GM23338 (cell line): ENCODE measurements at regions not wholly inside any gene's neighbourhood (a gene's known extent, or its start where the extent isn't known, plus 50 kb on each side); places are given as distances from the start of the nearest gene placed in this dataset.

Experiments
- ATAC-seq: fragments of 200-7000 bp; cut with Tn5 transposase; 3 replicates; pipeline ENCODE4 v1.9.1; 2020
- DNase-seq: peaks from one replicate; pipeline ENCODE4 v3.0.0-alpha.2; 2015; ENCODE audit warnings: low spot score
- H2AFZ ChIP-seq: fragments of 200-600 bp; sonication (generic); 2 replicates; pipeline ENCODE4 v1.8.0; 2016; ENCODE audit warnings: antibody characterized with exemption, mild to moderate bottlenecking, moderate library complexity
- H3F3A ChIP-seq: fragments of 200-600 bp; sonication (generic); replicated peaks from 2 replicates; pipeline ENCODE4 v1.8.0; 2017; ENCODE audit warnings: antibody characterized with exemption, mixed run types, low read depth
- H3K27ac ChIP-seq: fragments of 200-600 bp; sonication (generic); 2 replicates; pipeline ENCODE4 v1.6.1; 2016; ENCODE audit warnings: low read depth
- H3K27me3 ChIP-seq: fragments of 200-600 bp; sonication (generic); 2 replicates; pipeline ENCODE4 v1.8.0; 2016; ENCODE audit warnings: mild to moderate bottlenecking, mixed run types, moderate library complexity; ENCODE audit not compliant: insufficient read depth
- H3K36me3 ChIP-seq: fragments of 200-600 bp; sonication (generic); 2 replicates; pipeline ENCODE4 v1.8.0; 2016; ENCODE audit warnings: mild to moderate bottlenecking; ENCODE audit not compliant: insufficient read depth
- H3K4me1 ChIP-seq: fragments of 200-600 bp; sonication (generic); 2 replicates; pipeline ENCODE4 v1.8.0; 2016; ENCODE audit warnings: mild to moderate bottlenecking, moderate library complexity; ENCODE audit not compliant: insufficient read depth
- H3K4me2 ChIP-seq: fragments of 200-600 bp; sonication (generic); 2 replicates; pipeline ENCODE4 v1.7.1; 2017; ENCODE audit warnings: mixed run types
- H3K4me3 ChIP-seq: fragments of 200-600 bp; sonication (generic); 2 replicates; pipeline ENCODE4 v1.6.1; 2016; ENCODE audit warnings: mixed run types
- H3K79me2 ChIP-seq: fragments of 200-600 bp; sonication (generic); replicated peaks from 2 replicates; pipeline ENCODE4 v1.8.0; 2017; ENCODE audit warnings: mild to moderate bottlenecking; ENCODE audit not compliant: insufficient read depth
- H3K9me2 ChIP-seq: fragments of 200-600 bp; sonication (generic); 2 replicates; pipeline ENCODE4 v1.8.0; 2017; ENCODE audit not compliant: insufficient read depth
- H4K20me1 ChIP-seq: fragments of 200-600 bp; sonication (generic); replicated peaks from 2 replicates; pipeline ENCODE4 v1.8.0; 2017; ENCODE audit warnings: mild to moderate bottlenecking; ENCODE audit not compliant: insufficient read depth
- H3K27ac Mint-ChIP-seq: 2 replicates; pipeline ENCODE4 v1.8.0; 2020; ENCODE audit warnings: inconsistent platforms, mild to moderate bottlenecking, moderate library complexity, mixed read lengths
- H3K27me3 Mint-ChIP-seq: 3 replicates; pipeline ENCODE4 v1.8.0; 2022; ENCODE audit warnings: low read depth, mild to moderate bottlenecking, moderate library complexity, mixed read lengths, inconsistent platforms; ENCODE audit not compliant: insufficient read depth, poor library complexity
- H3K36me3 Mint-ChIP-seq: 3 replicates; pipeline ENCODE4 v1.8.0; 2021; ENCODE audit warnings: low read depth, mild to moderate bottlenecking, inconsistent platforms, moderate library complexity, mixed read lengths
- H3K4me1 Mint-ChIP-seq: 3 replicates; pipeline ENCODE4 v1.8.0; 2020; ENCODE audit warnings: mild to moderate bottlenecking, inconsistent platforms, mixed read lengths
- H3K4me3 Mint-ChIP-seq: 3 replicates; pipeline ENCODE4 v1.8.0; 2021; ENCODE audit warnings: moderate library complexity, mild to moderate bottlenecking, inconsistent platforms, mixed read lengths
- H3K9me3 Mint-ChIP-seq: 3 replicates; pipeline ENCODE4 v1.8.0; 2020; ENCODE audit warnings: moderate library complexity, mild to moderate bottlenecking, inconsistent platforms, mixed read lengths
- CREB1 ChIP-seq: fragments of 250-450 bp; sonication (Bioruptor Pico); IDR thresholded peaks from 2 replicates; pipeline ENCODE4 v1.5.0; 2020; ENCODE audit warnings: low read depth, mild to moderate bottlenecking, moderate library complexity
- EZH2 ChIP-seq: fragments of 200-600 bp; sonication (generic); IDR thresholded peaks from one replicate; pipeline ENCODE4 v1.8.0; 2017; ENCODE audit warnings: antibody characterized with exemption, mild to moderate bottlenecking, low read depth; ENCODE audit not compliant: unreplicated experiment
- EZH2phosphoT487 ChIP-seq: fragments of 200-600 bp; sonication (generic); IDR thresholded peaks from one replicate; pipeline ENCODE4 v1.8.1; 2018; ENCODE audit warnings: antibody characterized with exemption; ENCODE audit not compliant: unreplicated experiment
- JUNB ChIP-seq: IDR thresholded peaks from one replicate; pipeline ENCODE4 v1.6.1; 2016; ENCODE audit warnings: antibody characterized with exemption; ENCODE audit not compliant: unreplicated experiment
- NANOG ChIP-seq: IDR thresholded peaks from 2 replicates; pipeline ENCODE4 v1.6.1; 2016; ENCODE audit warnings: antibody characterized with exemption, borderline replicate concordance
- POLR2AphosphoS5 ChIP-seq: IDR thresholded peaks from 2 replicates; pipeline ENCODE4 v1.6.1; 2016; ENCODE audit warnings: antibody characterized with exemption, low read depth
- REST ChIP-seq: IDR thresholded peaks from one replicate; pipeline ENCODE4 v1.6.1; 2018; ENCODE audit warnings: antibody characterized with exemption; ENCODE audit not compliant: unreplicated experiment
- STAT1 ChIP-seq: IDR thresholded peaks from one replicate; pipeline ENCODE4 v1.6.1; 2016; ENCODE audit warnings: antibody characterized with exemption; ENCODE audit not compliant: unreplicated experiment
- ZNF114 ChIP-seq: fragments of 250-450 bp; sonication (Bioruptor Pico); IDR thresholded peaks from 2 replicates; pipeline ENCODE4 v1.5.0; 2020; ENCODE audit warnings: mild to moderate bottlenecking, moderate library complexity
- ZNF331 ChIP-seq: fragments of 250-450 bp; sonication (Bioruptor Pico); IDR thresholded peaks from 2 replicates; pipeline ENCODE4 v1.5.0; 2020; ENCODE audit warnings: low read depth, mild to moderate bottlenecking, moderate library complexity
- TF ChIP-seq, protein P1 (sequence below): IDR thresholded peaks from 2 replicates; pipeline ENCODE4 v1.6.1; 2016; ENCODE audit warnings: antibody characterized with exemption
- TF ChIP-seq, protein P2 (sequence below), 2 experiments: fragments of 200-600 bp in 1 of 2; sonication (generic) in 1 of 2; conservative IDR thresholded peaks; 2 replicates each; pipeline versions ENCODE4 v1.5.1 to v1.6.1; 2016 to 2017; ENCODE audit warnings: antibody characterized with exemption in 2 of 2, low read depth in 2 of 2, mild to moderate bottlenecking in 2 of 2, moderate library complexity in 1 of 2
- TF ChIP-seq, protein P3 (sequence below): fragments of 250-450 bp; sonication (Bioruptor Pico); IDR thresholded peaks from 2 replicates; pipeline ENCODE4 v1.5.0; 2020; ENCODE audit warnings: mild to moderate bottlenecking, moderate library complexity

- Histone ChIP-seq H3K4me3 (no peak overlapping the region), H3K9me2 (no peaks in the 10 kb centered on the region; the same call in 1 of the 2 replicates), H3F3A (no peaks in the 10 kb centered on the region), H3K27ac (no peak overlapping the region), H3K4me1 (peaks cover 20% of the 10 kb centered on the region), H3K27me3 (no peaks in the 10 kb centered on the region), H3K79me2 (no peaks in the 10 kb centered on the region), H3K36me3 (no peaks in the 10 kb centered on the region; the same call in 1 of the 2 replicates), H3K4me2 (no peak overlapping the region), H4K20me1 (no peaks in the 10 kb centered on the region), H2AFZ (no peak overlapping the region)
- Mint-ChIP-seq H3K9me3 (peaks cover 31% of the 10 kb centered on the region), H3K4me3 (no peak overlapping the region), H3K27ac (no peak overlapping the region), H3K36me3 (peaks cover 20% of the 10 kb centered on the region), H3K27me3 (peaks cover 1% of the 10 kb centered on the region), H3K4me1 (peaks cover 19% of the 10 kb centered on the region)
- no peak for DNase-seq
- TF ChIP-seq CREB1 (CRISPR knock-in tag) (no peak), ZNF331 (no peak), STAT1 (no peak), NANOG (no peak), REST (no peak), EZH2 (no peak), ZNF114 (CRISPR knock-in tag) (no peak), EZH2phosphoT487 (no peak), JUNB (no peak), POLR2AphosphoS5 (no peak)
- TF ChIP-seq, protein P1, sequence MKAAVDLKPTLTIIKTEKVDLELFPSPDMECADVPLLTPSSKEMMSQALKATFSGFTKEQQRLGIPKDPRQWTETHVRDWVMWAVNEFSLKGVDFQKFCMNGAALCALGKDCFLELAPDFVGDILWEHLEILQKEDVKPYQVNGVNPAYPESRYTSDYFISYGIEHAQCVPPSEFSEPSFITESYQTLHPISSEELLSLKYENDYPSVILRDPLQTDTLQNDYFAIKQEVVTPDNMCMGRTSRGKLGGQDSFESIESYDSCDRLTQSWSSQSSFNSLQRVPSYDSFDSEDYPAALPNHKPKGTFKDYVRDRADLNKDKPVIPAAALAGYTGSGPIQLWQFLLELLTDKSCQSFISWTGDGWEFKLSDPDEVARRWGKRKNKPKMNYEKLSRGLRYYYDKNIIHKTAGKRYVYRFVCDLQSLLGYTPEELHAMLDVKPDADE = no peak
- TF ChIP-seq, protein P2, sequence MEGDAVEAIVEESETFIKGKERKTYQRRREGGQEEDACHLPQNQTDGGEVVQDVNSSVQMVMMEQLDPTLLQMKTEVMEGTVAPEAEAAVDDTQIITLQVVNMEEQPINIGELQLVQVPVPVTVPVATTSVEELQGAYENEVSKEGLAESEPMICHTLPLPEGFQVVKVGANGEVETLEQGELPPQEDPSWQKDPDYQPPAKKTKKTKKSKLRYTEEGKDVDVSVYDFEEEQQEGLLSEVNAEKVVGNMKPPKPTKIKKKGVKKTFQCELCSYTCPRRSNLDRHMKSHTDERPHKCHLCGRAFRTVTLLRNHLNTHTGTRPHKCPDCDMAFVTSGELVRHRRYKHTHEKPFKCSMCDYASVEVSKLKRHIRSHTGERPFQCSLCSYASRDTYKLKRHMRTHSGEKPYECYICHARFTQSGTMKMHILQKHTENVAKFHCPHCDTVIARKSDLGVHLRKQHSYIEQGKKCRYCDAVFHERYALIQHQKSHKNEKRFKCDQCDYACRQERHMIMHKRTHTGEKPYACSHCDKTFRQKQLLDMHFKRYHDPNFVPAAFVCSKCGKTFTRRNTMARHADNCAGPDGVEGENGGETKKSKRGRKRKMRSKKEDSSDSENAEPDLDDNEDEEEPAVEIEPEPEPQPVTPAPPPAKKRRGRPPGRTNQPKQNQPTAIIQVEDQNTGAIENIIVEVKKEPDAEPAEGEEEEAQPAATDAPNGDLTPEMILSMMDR (conservative IDR thresholded peaks at IDR 0.05; ENCODE audit: low read depth in 2 of 2) = no peak
- TF ChIP-seq, protein P3, sequence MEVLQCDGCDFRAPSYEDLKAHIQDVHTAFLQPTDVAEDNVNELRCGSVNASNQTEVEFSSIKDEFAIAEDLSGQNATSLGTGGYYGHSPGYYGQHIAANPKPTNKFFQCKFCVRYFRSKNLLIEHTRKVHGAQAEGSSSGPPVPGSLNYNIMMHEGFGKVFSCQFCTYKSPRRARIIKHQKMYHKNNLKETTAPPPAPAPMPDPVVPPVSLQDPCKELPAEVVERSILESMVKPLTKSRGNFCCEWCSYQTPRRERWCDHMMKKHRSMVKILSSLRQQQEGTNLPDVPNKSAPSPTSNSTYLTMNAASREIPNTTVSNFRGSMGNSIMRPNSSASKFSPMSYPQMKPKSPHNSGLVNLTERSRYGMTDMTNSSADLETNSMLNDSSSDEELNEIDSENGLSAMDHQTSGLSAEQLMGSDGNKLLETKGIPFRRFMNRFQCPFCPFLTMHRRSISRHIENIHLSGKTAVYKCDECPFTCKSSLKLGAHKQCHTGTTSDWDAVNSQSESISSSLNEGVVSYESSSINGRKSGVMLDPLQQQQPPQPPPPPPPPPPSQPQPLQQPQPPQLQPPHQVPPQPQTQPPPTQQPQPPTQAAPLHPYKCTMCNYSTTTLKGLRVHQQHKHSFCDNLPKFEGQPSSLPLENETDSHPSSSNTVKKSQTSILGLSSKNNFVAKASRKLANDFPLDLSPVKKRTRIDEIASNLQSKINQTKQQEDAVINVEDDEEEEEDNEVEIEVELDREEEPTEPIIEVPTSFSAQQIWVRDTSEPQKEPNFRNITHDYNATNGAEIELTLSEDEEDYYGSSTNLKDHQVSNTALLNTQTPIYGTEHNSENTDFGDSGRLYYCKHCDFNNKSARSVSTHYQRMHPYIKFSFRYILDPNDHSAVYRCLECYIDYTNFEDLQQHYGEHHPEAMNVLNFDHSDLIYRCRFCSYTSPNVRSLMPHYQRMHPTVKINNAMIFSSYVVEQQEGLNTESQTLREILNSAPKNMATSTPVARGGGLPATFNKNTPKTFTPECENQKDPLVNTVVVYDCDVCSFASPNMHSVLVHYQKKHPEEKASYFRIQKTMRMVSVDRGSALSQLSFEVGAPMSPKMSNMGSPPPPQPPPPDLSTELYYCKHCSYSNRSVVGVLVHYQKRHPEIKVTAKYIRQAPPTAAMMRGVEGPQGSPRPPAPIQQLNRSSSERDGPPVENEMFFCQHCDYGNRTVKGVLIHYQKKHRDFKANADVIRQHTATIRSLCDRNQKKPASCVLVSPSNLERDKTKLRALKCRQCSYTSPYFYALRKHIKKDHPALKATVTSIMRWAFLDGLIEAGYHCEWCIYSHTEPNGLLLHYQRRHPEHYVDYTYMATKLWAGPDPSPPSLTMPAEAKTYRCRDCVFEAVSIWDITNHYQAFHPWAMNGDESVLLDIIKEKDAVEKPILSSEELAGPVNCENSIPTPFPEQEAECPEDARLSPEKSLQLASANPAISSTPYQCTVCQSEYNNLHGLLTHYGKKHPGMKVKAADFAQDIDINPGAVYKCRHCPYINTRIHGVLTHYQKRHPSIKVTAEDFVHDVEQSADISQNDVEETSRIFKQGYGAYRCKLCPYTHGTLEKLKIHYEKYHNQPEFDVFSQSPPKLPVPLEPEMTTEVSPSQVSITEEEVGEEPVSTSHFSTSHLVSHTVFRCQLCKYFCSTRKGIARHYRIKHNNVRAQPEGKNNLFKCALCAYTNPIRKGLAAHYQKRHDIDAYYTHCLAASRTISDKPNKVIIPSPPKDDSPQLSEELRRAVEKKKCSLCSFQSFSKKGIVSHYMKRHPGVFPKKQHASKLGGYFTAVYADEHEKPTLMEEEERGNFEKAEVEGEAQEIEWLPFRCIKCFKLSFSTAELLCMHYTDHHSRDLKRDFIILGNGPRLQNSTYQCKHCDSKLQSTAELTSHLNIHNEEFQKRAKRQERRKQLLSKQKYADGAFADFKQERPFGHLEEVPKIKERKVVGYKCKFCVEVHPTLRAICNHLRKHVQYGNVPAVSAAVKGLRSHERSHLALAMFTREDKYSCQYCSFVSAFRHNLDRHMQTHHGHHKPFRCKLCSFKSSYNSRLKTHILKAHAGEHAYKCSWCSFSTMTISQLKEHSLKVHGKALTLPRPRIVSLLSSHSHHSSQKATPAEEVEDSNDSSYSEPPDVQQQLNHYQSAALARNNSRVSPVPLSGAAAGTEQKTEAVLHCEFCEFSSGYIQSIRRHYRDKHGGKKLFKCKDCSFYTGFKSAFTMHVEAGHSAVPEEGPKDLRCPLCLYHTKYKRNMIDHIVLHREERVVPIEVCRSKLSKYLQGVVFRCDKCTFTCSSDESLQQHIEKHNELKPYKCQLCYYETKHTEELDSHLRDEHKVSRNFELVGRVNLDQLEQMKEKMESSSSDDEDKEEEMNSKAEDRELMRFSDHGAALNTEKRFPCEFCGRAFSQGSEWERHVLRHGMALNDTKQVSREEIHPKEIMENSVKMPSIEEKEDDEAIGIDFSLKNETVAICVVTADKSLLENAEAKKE = no peak
- no peak for ATAC-seq
These were observed 110.1 kb downstream of the CARTPT start for GRCh38 chr5:71829206-71829605.
